B cell (primary cell): ENCODE measurements at regions not wholly inside any gene's neighbourhood (a gene's known extent, or its start where the extent isn't known, plus 50 kb on each side); places are given as distances from the start of the nearest gene placed in this dataset.

ENCODE experiments used
- ATAC-seq: fragments of 200-7000 bp; cut with Tn5 transposase; one replicate; pipeline ENCODE4 v1.10.0; 2021; ENCODE audit warnings: low read depth, mild to moderate bottlenecking, moderate number of reproducible peaks, moderate library complexity
- CTCF ChIA-PET: fragments of 350-600 bp; sonication (Branson Sonifier 250); formaldehyde crosslinking; loops from one replicate; lab custom pipeline; 2021; ENCODE audit warnings: antibody characterized with exemption, inconsistent platforms; lab: Charles Lee
- POLR2A ChIA-PET: fragments of 350-600 bp; sonication (Branson Sonifier 250); formaldehyde crosslinking; loops from one replicate; lab custom pipeline; 2021; ENCODE audit warnings: antibody characterized with exemption; lab: Charles Lee
- DNase-seq: peaks from one replicate; pipeline ENCODE4 v3.0.0; 2013
- H2AFZ ChIP-seq: 2 replicates; pipeline ENCODE4 v1.6.1; 2012; ENCODE audit warnings: mild to moderate bottlenecking, low read depth, low read length; ENCODE audit not compliant: insufficient read depth, poor library complexity, severe bottlenecking
- H3K27ac ChIP-seq, 2 donors: 1 replicate in 1 of 2; 2 replicates in 1 of 2; pipeline ENCODE4 v1.5.1; 2012 to 2013; ENCODE audit warnings: low read length in 2 of 2, mild to moderate bottlenecking in 2 of 2, moderate library complexity in 1 of 2
- H3K27me3 ChIP-seq, 4 experiments: fragments of 200-600 bp in 1 of 4; sonication (generic) in 1 of 4; replicated peaks in 1 of 4; 1 replicate in 2 of 4; 2 replicates in 2 of 4; pipeline versions ENCODE4 v1.6.1 to v1.7.0; 2013 to 2016; ENCODE audit warnings: low read length in 3 of 4, mild to moderate bottlenecking in 2 of 4, mixed read lengths in 1 of 4, moderate library complexity in 1 of 4; ENCODE audit not compliant: insufficient read depth in 4 of 4, control insufficient read depth in 3 of 4; ENCODE audit errors: control extremely low read depth in 1 of 4
- H3K36me3 ChIP-seq, 2 experiments: replicated peaks in 1 of 2; 1 replicate in 1 of 2; 2 replicates in 1 of 2; pipeline versions ENCODE4 v1.6.1 to v1.7.1; 2013; ENCODE audit warnings: low read length in 1 of 2; ENCODE audit not compliant: insufficient read depth in 2 of 2, control insufficient read depth in 1 of 2; ENCODE audit errors: control extremely low read depth in 1 of 2, extremely low read depth in 1 of 2
- H3K4me1 ChIP-seq, 2 donors: fragments of 200-600 bp in 1 of 2; sonication (generic) in 1 of 2; 1 replicate in 1 of 2; 2 replicates in 1 of 2; pipeline versions ENCODE4 v1.5.1 to v1.6.1; 2013 to 2017; ENCODE audit warnings: low read length in 2 of 2; ENCODE audit not compliant: control insufficient read depth in 2 of 2, insufficient read depth in 2 of 2
- H3K4me2 ChIP-seq: replicated peaks from 2 replicates; pipeline ENCODE3; 2012; ENCODE audit warnings: mild to moderate bottlenecking, low read depth, low read length; ENCODE audit not compliant: poor library complexity, severe bottlenecking
- H3K4me3 ChIP-seq, 5 experiments: fragments of 200-600 bp in 1 of 5; sonication (generic) in 1 of 5; 1 replicate in 3 of 5; 2 replicates in 2 of 5; pipeline versions ENCODE4 v1.5.1 to v1.7.0; 2011 to 2016; ENCODE audit warnings: low read length in 4 of 5, mild to moderate bottlenecking in 4 of 5, low read depth in 2 of 5, control low read depth in 1 of 5, moderate library complexity in 1 of 5; ENCODE audit not compliant: insufficient read depth in 1 of 5; ENCODE audit errors: control extremely low read depth in 1 of 5, extremely low read depth in 1 of 5
- H3K79me2 ChIP-seq: fragments of 200-600 bp; sonication (generic); one replicate; pipeline ENCODE4 v1.6.0; 2016; ENCODE audit warnings: low read length; ENCODE audit not compliant: control insufficient read depth, insufficient read depth
- H3K9ac ChIP-seq: fragments of 200-600 bp; sonication (generic); 2 replicates; pipeline ENCODE4 v1.6.1; 2017; ENCODE audit warnings: mild to moderate bottlenecking, low read length, moderate library complexity
- H3K9me3 ChIP-seq, 3 donors: one replicate each; pipeline versions ENCODE4 v1.6.1 to v1.7.1; 2013; ENCODE audit warnings: low read length in 2 of 3; ENCODE audit not compliant: control insufficient read depth in 2 of 3, insufficient read depth in 1 of 3; ENCODE audit errors: control extremely low read depth in 1 of 3
- H4K20me1 ChIP-seq: 2 replicates; pipeline ENCODE4 v1.6.0; 2012; ENCODE audit warnings: mild to moderate bottlenecking, low read length; ENCODE audit not compliant: insufficient read depth, control insufficient read depth, poor library complexity, severe bottlenecking
- H3K27ac Mint-ChIP-seq: one replicate; pipeline ENCODE4 v1.8.0; 2021; ENCODE audit warnings: mixed read lengths
- H3K27me3 Mint-ChIP-seq: one replicate; pipeline ENCODE4 v1.8.0; 2021; ENCODE audit warnings: mixed read lengths
- H3K4me1 Mint-ChIP-seq: one replicate; pipeline ENCODE4 v1.8.0; 2021; ENCODE audit warnings: mixed read lengths
- H3K4me3 Mint-ChIP-seq: one replicate; pipeline ENCODE4 v1.8.0; 2021; ENCODE audit warnings: mixed read lengths
- H3K9me3 Mint-ChIP-seq: one replicate; pipeline ENCODE4 v1.8.0; 2022; ENCODE audit warnings: mixed read lengths; ENCODE audit not compliant: insufficient read depth
- CTCF ChIP-seq: fragments of 200-600 bp; IDR thresholded peaks from one replicate; pipeline ENCODE4 v1.8.0; 2022; ENCODE audit warnings: antibody characterized with exemption, mild to moderate bottlenecking
- EZH2 ChIP-seq: IDR thresholded peaks from 2 replicates; pipeline ENCODE4 v1.6.1; 2012; ENCODE audit warnings: borderline replicate concordance, low read depth, mild to moderate bottlenecking, moderate library complexity, low read length; ENCODE audit not compliant: insufficient read depth, poor library complexity, severe bottlenecking
- WGBS: methylation state at CpG from one replicate; pipeline ENCODE4 v1.1.5; 2013; ENCODE audit warnings: missing lambda C conversion rate; ENCODE audit not compliant: insufficient coverage; 5-methylcytosine and 5-hydroxymethylcytosine counted together
- intact Hi-C: fragments of 100-400 bp; cut with micrococcal nuclease; formaldehyde crosslinking; loops from one replicate; pipeline ENCODE4 v1.10.0; 2022

GRCh38 chr11:15641271-15642045 is 526.7 kb downstream of the INSC start:
- Histone ChIP-seq H3K4me1 (no peaks in the 10 kb centered on the region), H3K79me2 (no peaks in the 10 kb centered on the region), H3K4me3 (no peak overlapping the region), H3K9ac (no peak overlapping the region), H2AFZ (no peak overlapping the region), H3K27ac (no peak overlapping the region), H3K36me3 (no peaks in the 10 kb centered on the region), H3K4me2 (no peak overlapping the region), H3K9me3 (peaks cover 0 to 4% (median 0%) of the 10 kb centered on the region in 3 donors), H4K20me1 (no peaks in the 10 kb centered on the region), H3K27me3 (peaks cover 0 to 5% (median 0%) of the 10 kb centered on the region in 4 experiments)
- DNase-seq (no peak), ATAC-seq (no peak)
- Mint-ChIP-seq H3K4me1 (no peaks in the 10 kb centered on the region), H3K27me3 (no peaks in the 10 kb centered on the region), H3K4me3 (no peak overlapping the region), H3K9me3 (no peaks in the 10 kb centered on the region), H3K27ac (no peak overlapping the region)
- WGBS = 77% methylated on average over 5 of the region's 9 CpGs
- TF ChIP-seq CTCF (no peak), EZH2 (no peak)
- ChIA-PET CTCF (interaction anchor here (0.7 kb wide), 1 partner anchor 75 kb away, joined by 3 read pairs; no protein-coding TSS in a partner anchor), POLR2A (no interaction called here)
- intact Hi-C loops = no loop called here

GRCh38 chr11:15645201-15645600 is 530.5 kb downstream of the INSC start:
- ATAC-seq (no peak), DNase-seq (no peak)
- POLR2A ChIA-PET = no interaction called here
- no peak overlapping the region for H3K27ac Mint-ChIP-seq
- H3K36me3 ChIP-seq = no peaks in the 10 kb centered on the region
- H3K4me1 ChIP-seq = peaks cover 1% of the 10 kb centered on the region in 2 donors
- intact Hi-C loops = no loop called here
- CTCF ChIA-PET = no interaction called here
- no peaks in the 10 kb centered on the region for H3K27me3 Mint-ChIP-seq
- no peak overlapping the region for H3K9ac ChIP-seq
- H3K4me3 ChIP-seq = no peak overlapping the region
- H3K9me3 Mint-ChIP-seq = no peaks in the 10 kb centered on the region
- peaks cover 1% of the 10 kb centered on the region for H3K4me1 Mint-ChIP-seq
- no peak overlapping the region for H3K4me3 Mint-ChIP-seq
- no peak overlapping the region for H3K27ac ChIP-seq
- 100% methylated on average over 1 of the region's 1 CpG for WGBS
- no peak for TF ChIP-seq EZH2
- no peak for TF ChIP-seq CTCF
- no peak overlapping the region for H2AFZ ChIP-seq
- no peaks in the 10 kb centered on the region for H4K20me1 ChIP-seq
- H3K79me2 ChIP-seq = no peaks in the 10 kb centered on the region
- H3K4me2 ChIP-seq = no peak overlapping the region
- H3K27me3 ChIP-seq = peaks cover 0 to 11% (median 4%) of the 10 kb centered on the region in 4 experiments
- peaks cover 0 to 11% (median 0%) of the 10 kb centered on the region in 3 donors for H3K9me3 ChIP-seq
